GM13976 (cell line): ENCODE measurements at regions not wholly inside any gene's neighbourhood (a gene's known extent, or its start where the extent isn't known, plus 50 kb on each side); places are given as distances from the start of the nearest gene placed in this dataset.

Experiments
- DNase-seq: peaks from one replicate; pipeline ENCODE4 v3.0.0; 2012; ENCODE audit warnings: low spot score
- in situ Hi-C: fragments of 300-500 bp; cut with MboI; formaldehyde crosslinking; loops from one replicate; pipeline ENCODE4 v1.12.0; 2022; ENCODE audit warnings: low sequenced_read_pairs, mixed read lengths, inconsistent platforms; ENCODE audit not compliant: unreplicated experiment
- TF ChIP-seq, protein P1 (sequence below): IDR thresholded peaks from 2 replicates; pipeline ENCODE4 v1.5.1; 2012; ENCODE audit warnings: borderline replicate concordance, mild to moderate bottlenecking; ENCODE audit not compliant: insufficient read depth; ENCODE audit errors: extremely low read depth, missing control alignments, control extremely low read depth

DNA sequence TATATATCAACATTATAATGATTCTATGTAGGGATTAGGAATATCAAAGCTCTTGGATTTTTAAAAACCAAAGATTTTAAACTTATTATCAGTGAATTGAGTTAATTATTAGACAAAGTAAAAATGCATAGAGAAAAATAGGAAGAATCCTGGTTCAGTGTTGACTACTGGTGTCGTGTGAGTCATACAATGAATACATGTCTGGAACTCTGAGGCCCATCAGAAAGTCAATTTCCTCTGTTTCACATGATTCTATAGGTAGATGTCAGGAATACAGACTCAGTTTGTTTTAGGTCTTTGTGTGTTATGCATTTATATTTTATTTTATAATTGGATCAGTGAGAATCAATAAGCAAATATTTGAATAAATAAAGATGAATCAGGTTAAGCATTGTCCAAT lies 84.5 kb upstream of the RTL1 start:
- in situ Hi-C loops, result no loop called here
- TF ChIP-seq, protein P1, sequence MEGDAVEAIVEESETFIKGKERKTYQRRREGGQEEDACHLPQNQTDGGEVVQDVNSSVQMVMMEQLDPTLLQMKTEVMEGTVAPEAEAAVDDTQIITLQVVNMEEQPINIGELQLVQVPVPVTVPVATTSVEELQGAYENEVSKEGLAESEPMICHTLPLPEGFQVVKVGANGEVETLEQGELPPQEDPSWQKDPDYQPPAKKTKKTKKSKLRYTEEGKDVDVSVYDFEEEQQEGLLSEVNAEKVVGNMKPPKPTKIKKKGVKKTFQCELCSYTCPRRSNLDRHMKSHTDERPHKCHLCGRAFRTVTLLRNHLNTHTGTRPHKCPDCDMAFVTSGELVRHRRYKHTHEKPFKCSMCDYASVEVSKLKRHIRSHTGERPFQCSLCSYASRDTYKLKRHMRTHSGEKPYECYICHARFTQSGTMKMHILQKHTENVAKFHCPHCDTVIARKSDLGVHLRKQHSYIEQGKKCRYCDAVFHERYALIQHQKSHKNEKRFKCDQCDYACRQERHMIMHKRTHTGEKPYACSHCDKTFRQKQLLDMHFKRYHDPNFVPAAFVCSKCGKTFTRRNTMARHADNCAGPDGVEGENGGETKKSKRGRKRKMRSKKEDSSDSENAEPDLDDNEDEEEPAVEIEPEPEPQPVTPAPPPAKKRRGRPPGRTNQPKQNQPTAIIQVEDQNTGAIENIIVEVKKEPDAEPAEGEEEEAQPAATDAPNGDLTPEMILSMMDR, result no peak
- no peak for DNase-seq

DNA sequence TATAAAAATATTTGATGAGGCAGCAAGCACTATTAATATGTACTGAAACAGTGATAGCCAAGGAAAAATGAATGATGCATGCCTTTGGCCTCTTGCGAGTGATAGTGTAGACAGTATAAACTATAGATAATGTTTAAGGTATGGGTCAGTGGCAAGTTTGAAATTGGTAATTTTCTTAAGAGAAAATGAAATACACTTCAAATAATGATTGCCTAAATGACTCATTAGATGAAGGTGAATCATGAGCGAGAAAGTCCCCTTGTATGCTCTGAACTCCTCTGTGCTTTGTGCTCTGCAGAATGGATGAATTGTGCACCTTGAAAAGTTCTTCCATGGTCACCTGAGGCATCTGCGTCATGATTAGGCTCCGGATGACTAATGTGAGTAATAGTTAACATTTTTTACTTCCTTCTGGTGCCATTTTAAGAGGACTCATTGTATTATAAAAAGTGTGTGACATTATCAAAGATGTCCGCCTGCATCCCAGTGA lies 84.9 kb upstream of the RTL1 start:
- in situ Hi-C loops, result no loop called here
- TF ChIP-seq, protein P1, result no peak
- DNase-seq, result no peak

DNA sequence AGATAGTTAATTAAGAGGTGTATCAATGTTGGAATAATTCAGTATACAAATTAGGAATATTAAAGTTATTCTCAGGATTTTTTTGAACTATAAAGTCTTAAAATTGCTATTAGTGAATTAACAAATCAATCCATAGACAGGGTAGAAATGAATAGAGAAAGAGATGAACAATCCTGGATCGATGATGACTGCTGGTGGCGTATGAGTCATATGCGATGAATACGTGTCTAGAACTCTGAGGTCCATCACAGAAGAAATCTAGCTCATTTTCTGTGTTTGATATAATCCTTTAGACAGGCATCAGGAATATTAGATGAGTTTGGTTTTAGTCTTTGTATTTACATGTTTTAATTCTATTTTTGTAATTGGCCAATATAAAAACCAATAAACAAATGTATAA lies 85.4 kb upstream of the RTL1 start:
- in situ Hi-C loops, result no loop called here
- no peak for DNase-seq
- TF ChIP-seq, protein P1, result no peak

DNA sequence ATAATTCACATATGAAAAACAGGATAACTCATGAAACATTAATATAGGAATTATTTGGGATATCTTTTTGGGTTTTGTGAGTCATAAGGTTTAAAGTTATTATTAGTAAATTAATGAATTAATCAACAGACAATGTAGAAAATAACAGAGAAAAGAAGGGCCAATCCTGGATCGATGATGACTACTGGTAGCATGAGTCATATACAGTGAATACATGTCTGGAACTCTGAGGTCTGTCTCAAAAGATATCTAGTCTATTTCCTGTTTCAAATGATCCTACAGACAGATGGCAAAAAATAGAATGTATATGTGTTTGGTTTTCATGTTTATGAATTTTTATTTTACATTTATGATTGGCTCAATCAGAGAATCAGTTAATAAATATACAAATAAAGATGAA lies 86.4 kb upstream of the RTL1 start:
- in situ Hi-C loops, result no loop called here
- TF ChIP-seq, protein P1, result no peak
- no peak for DNase-seq

DNA sequence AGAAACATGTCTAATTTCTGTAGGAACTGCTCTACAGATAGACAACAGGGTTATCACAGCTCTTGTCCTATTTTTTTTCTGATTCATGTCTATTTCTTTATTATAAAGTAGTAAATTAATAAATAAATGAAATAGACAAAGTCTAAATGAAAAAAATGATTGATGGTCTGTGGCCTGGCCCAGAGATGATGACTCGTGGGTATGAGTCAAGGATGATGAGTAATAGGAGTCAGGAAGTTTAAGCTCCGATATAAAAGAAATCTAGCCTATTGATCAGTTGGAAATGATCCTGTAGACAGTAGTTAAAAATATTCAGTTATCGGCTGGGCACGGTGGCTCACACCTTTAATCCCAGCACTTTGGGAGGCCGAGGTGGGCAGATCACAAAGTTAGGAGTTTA lies 90.6 kb upstream of the RTL1 start:
- TF ChIP-seq, protein P1, result no peak
- in situ Hi-C loops, result no loop called here
- DNase-seq, result no peak

DNA sequence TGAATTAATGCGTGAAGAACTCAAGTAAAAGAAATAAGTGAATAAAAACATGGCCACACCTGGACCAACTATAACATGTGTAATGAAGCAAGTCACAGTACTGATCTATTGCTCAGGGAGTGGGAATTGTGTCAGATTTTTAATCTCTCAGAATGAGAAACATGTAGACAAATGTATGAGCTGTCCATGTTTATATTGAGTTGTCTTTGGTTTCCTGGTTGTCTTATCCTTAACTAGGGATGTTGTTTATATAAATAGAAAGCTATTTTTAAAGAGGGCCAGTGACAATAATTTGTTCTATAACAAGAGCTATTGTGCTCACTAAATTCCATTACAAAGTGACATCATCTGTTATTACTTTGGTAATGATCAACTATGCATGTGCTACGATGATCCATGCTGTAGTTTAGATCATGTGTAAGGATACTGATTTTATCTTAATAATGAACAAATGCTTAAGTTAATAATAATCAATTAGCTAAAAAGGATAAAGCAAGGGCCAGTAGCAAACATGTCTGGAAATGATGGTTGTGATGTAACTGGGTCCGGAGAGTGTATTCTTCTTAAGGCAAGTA lies 91.3 kb upstream of the RTL1 start:
- no peak for DNase-seq
- in situ Hi-C loops, result no loop called here
- TF ChIP-seq, protein P1, result no peak
